WTC11 (cell line): ENCODE measurements at regions not wholly inside any gene's neighbourhood (a gene's known extent, or its start where the extent isn't known, plus 50 kb on each side); places are given as distances from the start of the nearest gene placed in this dataset.

Experiments
- ATAC-seq: fragments of 200-7000 bp; cut with Tn5 transposase; 2 replicates; pipeline ENCODE4 v1.10.0; 2021; ENCODE audit warnings: mild to moderate bottlenecking, moderate library complexity
- CTCF ChIA-PET: fragments of 300-600 bp; sonication (Branson Sonifier 250); formaldehyde crosslinking; loops from one replicate; lab custom pipeline; 2021; ENCODE audit warnings: antibody characterized with exemption; lab: Charles Lee
- POLR2A ChIA-PET: fragments of 350-600 bp; sonication (Branson Sonifier 250); formaldehyde crosslinking; loops from one replicate; lab custom pipeline; 2021; ENCODE audit warnings: antibody characterized with exemption; lab: Charles Lee
- DNase-seq: peaks from one replicate; pipeline ENCODE4 v3.0.0; 2021; ENCODE audit warnings: low spot score
- H3K27ac Mint-ChIP-seq: 2 replicates; pipeline ENCODE4 v1.8.0; 2021; ENCODE audit warnings: mixed read lengths
- H3K27me3 Mint-ChIP-seq: 2 replicates; pipeline ENCODE4 v1.8.0; 2021; ENCODE audit warnings: low read depth, mild to moderate bottlenecking, moderate library complexity, mixed read lengths
- H3K36me3 Mint-ChIP-seq: 2 replicates; pipeline ENCODE4 v1.8.0; 2021; ENCODE audit warnings: mixed read lengths
- H3K4me1 Mint-ChIP-seq: 2 replicates; pipeline ENCODE4 v1.8.0; 2022; ENCODE audit warnings: mixed read lengths
- H3K4me3 Mint-ChIP-seq: 2 replicates; pipeline ENCODE4 v1.8.0; 2021; ENCODE audit warnings: mild to moderate bottlenecking, moderate library complexity, mixed read lengths
- H3K9me3 Mint-ChIP-seq: 2 replicates; pipeline ENCODE4 v1.8.0; 2021; ENCODE audit warnings: mixed read lengths
- CREB1 ChIP-seq: sonication (generic); formaldehyde crosslinking; IDR thresholded peaks from 2 replicates; pipeline ENCODE4 v1.8.0; 2023; ENCODE audit warnings: mild to moderate bottlenecking, missing genetic modification reagents
- EMX1 ChIP-seq: fragments of 250-450 bp; sonication (Bioruptor Pico); IDR thresholded peaks from 2 replicates; pipeline ENCODE4 v1.8.0; 2021; ENCODE audit warnings: mild to moderate bottlenecking
- ERG ChIP-seq: fragments of 250-450 bp; sonication (Bioruptor Pico); IDR thresholded peaks from 2 replicates; pipeline ENCODE4 v1.8.0; 2021; ENCODE audit warnings: mild to moderate bottlenecking
- ETV6 ChIP-seq: sonication (generic); formaldehyde crosslinking; IDR thresholded peaks from 2 replicates; pipeline ENCODE4 v1.8.1; 2022; ENCODE audit warnings: mild to moderate bottlenecking, missing genetic modification reagents
- GTF2I ChIP-seq: fragments of 250-450 bp; sonication (Bioruptor Pico); conservative IDR thresholded peaks from 2 replicates; pipeline ENCODE4 v1.4.0; 2021; ENCODE audit warnings: mild to moderate bottlenecking
- JAZF1 ChIP-seq: fragments of 250-450 bp; sonication (Bioruptor Pico); IDR thresholded peaks from 2 replicates; pipeline ENCODE4 v1.9.0; 2021; ENCODE audit warnings: moderate library complexity, mild to moderate bottlenecking, inconsistent platforms
- KAT7 ChIP-seq: sonication (generic); formaldehyde crosslinking; IDR thresholded peaks from 2 replicates; pipeline ENCODE4 v1.8.1; 2023; ENCODE audit warnings: missing genetic modification reagents, mild to moderate bottlenecking, borderline replicate concordance
- NFATC4 ChIP-seq: fragments of 250-450 bp; sonication (Bioruptor Pico); IDR thresholded peaks from 2 replicates; pipeline ENCODE4 v1.9.0; 2021; ENCODE audit warnings: mild to moderate bottlenecking
- NR3C1 ChIP-seq: sonication (generic); formaldehyde crosslinking; conservative IDR thresholded peaks from 2 replicates; pipeline ENCODE4 v1.8.1; 2023; ENCODE audit warnings: low read depth, mild to moderate bottlenecking, missing genetic modification reagents
- PRRX2 ChIP-seq: fragments of 250-450 bp; sonication (Bioruptor Pico); IDR thresholded peaks from 2 replicates; pipeline ENCODE4 v1.8.0; 2021; ENCODE audit warnings: mild to moderate bottlenecking
- RELA ChIP-seq: sonication (generic); formaldehyde crosslinking; IDR thresholded peaks from 2 replicates; pipeline ENCODE4 v1.8.1; 2022; ENCODE audit warnings: missing genetic modification reagents, mild to moderate bottlenecking, borderline replicate concordance
- SMAD3 ChIP-seq: sonication (generic); formaldehyde crosslinking; IDR thresholded peaks from 2 replicates; pipeline ENCODE4 v1.8.0; 2022; ENCODE audit warnings: missing genetic modification reagents, mild to moderate bottlenecking, borderline replicate concordance
- SOX15 ChIP-seq: fragments of 250-450 bp; sonication (Bioruptor Pico); IDR thresholded peaks from 2 replicates; pipeline ENCODE4 v1.9.0; 2021; ENCODE audit warnings: mild to moderate bottlenecking
- ZNF232 ChIP-seq: sonication (generic); formaldehyde crosslinking; IDR thresholded peaks from 2 replicates; pipeline ENCODE4 v1.8.0; 2022; ENCODE audit warnings: mild to moderate bottlenecking, missing genetic modification reagents
- ZNF396 ChIP-seq: fragments of 250-450 bp; sonication (Bioruptor Pico); IDR thresholded peaks from 2 replicates; pipeline ENCODE4 v1.8.0; 2021; ENCODE audit warnings: mild to moderate bottlenecking, moderate library complexity, borderline replicate concordance
- ZNF671 ChIP-seq: fragments of 250-450 bp; sonication (Bioruptor Pico); IDR thresholded peaks from 2 replicates; pipeline ENCODE4 v1.8.0; 2021; ENCODE audit warnings: mild to moderate bottlenecking
- TF ChIP-seq, protein P1 (sequence below): sonication (generic); formaldehyde crosslinking; IDR thresholded peaks from 2 replicates; pipeline ENCODE4 v1.8.1; 2023; ENCODE audit warnings: mild to moderate bottlenecking, missing genetic modification reagents, moderate library complexity
- TF ChIP-seq, protein P2 (sequence below): fragments of 250-450 bp; sonication (Bioruptor Pico); IDR thresholded peaks from 2 replicates; pipeline ENCODE4 v1.9.0; 2021; ENCODE audit warnings: mild to moderate bottlenecking, borderline replicate concordance
- TF ChIP-seq, protein P3 (sequence below): fragments of 250-450 bp; sonication (Bioruptor Pico); conservative IDR thresholded peaks from 2 replicates; pipeline ENCODE4 v1.9.0; 2021; ENCODE audit warnings: mild to moderate bottlenecking

DNA sequence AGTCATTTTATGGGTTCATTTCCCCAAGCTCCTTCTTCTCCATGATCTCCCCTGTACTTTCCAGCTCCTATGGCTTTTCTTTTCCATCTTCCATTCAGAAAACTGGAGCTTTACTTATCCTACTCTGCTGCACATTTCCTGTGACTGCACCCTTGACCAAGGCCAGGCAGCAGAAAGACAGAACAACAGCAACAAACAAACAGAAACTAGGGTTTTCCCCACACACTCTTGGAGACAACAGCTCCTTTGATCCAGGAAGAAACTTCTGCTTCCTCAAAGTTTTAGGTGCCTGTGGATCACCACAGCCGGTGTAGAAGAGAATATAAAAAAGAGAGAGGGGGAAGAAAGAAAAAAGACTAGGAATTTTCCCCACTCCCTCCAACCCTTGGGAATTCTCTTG lies 342.3 kb upstream of the CFAP20DC start (continued):
- TF ChIP-seq ZNF232 (CRISPR knock-in tag) (no peak), ZNF396 (CRISPR knock-in tag) (no peak), PRRX2 (CRISPR knock-in tag) (no peak)
- TF ChIP-seq, protein P1, sequence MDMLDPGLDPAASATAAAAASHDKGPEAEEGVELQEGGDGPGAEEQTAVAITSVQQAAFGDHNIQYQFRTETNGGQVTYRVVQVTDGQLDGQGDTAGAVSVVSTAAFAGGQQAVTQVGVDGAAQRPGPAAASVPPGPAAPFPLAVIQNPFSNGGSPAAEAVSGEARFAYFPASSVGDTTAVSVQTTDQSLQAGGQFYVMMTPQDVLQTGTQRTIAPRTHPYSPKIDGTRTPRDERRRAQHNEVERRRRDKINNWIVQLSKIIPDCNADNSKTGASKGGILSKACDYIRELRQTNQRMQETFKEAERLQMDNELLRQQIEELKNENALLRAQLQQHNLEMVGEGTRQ (CRISPR knock-in tag): no peak

GRCh38 chr3:59391131-59391530 lies 341.3 kb upstream of the CFAP20DC start:
- TF ChIP-seq EMX1 (CRISPR knock-in tag) (no peak), ZNF671 (no peak), CREB1 (CRISPR knock-in tag) (no peak), GTF2I (CRISPR knock-in tag) (no peak), ERG (CRISPR knock-in tag) (no peak), SMAD3 (CRISPR knock-in tag) (no peak), NFATC4 (CRISPR knock-in tag) (no peak), NR3C1 (CRISPR knock-in tag) (no peak), ETV6 (CRISPR knock-in tag) (no peak), RELA (CRISPR knock-in tag) (no peak), KAT7 (CRISPR knock-in tag) (no peak), ZNF232 (CRISPR knock-in tag) (no peak), SOX15 (CRISPR knock-in tag) (no peak), ZNF396 (CRISPR knock-in tag) (no peak), JAZF1 (CRISPR knock-in tag) (no peak)
- TF ChIP-seq, protein P2, sequence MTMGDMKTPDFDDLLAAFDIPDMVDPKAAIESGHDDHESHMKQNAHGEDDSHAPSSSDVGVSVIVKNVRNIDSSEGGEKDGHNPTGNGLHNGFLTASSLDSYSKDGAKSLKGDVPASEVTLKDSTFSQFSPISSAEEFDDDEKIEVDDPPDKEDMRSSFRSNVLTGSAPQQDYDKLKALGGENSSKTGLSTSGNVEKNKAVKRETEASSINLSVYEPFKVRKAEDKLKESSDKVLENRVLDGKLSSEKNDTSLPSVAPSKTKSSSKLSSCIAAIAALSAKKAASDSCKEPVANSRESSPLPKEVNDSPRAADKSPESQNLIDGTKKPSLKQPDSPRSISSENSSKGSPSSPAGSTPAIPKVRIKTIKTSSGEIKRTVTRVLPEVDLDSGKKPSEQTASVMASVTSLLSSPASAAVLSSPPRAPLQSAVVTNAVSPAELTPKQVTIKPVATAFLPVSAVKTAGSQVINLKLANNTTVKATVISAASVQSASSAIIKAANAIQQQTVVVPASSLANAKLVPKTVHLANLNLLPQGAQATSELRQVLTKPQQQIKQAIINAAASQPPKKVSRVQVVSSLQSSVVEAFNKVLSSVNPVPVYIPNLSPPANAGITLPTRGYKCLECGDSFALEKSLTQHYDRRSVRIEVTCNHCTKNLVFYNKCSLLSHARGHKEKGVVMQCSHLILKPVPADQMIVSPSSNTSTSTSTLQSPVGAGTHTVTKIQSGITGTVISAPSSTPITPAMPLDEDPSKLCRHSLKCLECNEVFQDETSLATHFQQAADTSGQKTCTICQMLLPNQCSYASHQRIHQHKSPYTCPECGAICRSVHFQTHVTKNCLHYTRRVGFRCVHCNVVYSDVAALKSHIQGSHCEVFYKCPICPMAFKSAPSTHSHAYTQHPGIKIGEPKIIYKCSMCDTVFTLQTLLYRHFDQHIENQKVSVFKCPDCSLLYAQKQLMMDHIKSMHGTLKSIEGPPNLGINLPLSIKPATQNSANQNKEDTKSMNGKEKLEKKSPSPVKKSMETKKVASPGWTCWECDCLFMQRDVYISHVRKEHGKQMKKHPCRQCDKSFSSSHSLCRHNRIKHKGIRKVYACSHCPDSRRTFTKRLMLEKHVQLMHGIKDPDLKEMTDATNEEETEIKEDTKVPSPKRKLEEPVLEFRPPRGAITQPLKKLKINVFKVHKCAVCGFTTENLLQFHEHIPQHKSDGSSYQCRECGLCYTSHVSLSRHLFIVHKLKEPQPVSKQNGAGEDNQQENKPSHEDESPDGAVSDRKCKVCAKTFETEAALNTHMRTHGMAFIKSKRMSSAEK: no peak
- TF ChIP-seq, protein P3, sequence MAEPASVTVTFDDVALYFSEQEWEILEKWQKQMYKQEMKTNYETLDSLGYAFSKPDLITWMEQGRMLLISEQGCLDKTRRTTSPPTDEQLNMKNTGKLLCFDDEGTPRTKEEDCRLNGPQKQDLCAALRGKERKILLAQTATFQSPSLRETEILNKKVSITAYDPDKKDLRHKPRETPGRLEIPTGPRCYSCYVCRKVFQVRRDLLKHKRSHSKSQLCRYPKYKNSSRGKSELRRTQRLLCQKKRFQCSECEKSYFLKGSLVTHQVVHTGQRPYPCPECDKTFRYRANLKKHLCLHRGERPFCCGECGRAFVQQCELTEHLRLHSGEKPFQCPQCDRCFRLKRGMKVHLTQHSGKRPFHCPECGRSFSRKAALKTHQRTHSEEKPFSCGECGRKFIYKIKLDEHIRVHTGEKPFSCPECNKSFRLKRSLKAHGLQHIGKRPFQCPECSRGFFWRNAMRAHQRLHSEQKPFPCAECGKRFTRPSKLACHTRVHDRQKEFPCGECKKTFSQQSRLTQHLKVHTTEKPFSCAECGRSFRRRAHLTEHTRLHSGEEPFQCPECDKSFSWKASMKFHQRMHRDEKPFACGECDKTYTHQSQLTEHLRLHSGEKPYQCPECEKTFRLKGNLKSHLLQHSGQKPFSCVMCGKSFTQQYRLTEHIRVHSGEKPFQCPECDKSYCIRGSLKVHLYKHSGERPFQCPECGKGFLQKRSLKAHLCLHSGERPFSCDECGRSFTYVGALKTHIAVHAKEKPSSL (CRISPR knock-in tag): no peak
- no peak for DNase-seq
- no peak for ATAC-seq
- CTCF ChIA-PET: no interaction called here
- POLR2A ChIA-PET: no interaction called here
- Mint-ChIP-seq H3K27ac (no peak overlapping the region), H3K27me3 (peaks cover 3% of the 10 kb centered on the region; the same call in 1 of the 2 replicates), H3K36me3 (peaks cover 5% of the 10 kb centered on the region), H3K4me3 (no peak overlapping the region), H3K4me1 (0 out of 2 replicates have a peak, but pooled peaks cover 3% of the 10 kb centered on the region), H3K9me3 (peaks cover 28% of the 10 kb centered on the region)
